ENCODE measurements at regions not wholly inside any gene's neighbourhood (a gene's known extent, or its start where the extent isn't known, plus 50 kb on each side); places are given as distances from the start of the nearest gene placed in this dataset.

GRCh38 chr2:217643789-217644301 lies 358.9 kb downstream of the TNS1 start:
- TF ChIP-seq POLR2A (IDR thresholded peaks at IDR 0.05; ENCODE audit: low read length) (no peak), GATA1 (IDR thresholded peaks at IDR 0.05; ENCODE audit: low read depth, low read length) (no peak)
